ENCODE measurements at regions not wholly inside any gene's neighbourhood (a gene's known extent, or its start where the extent isn't known, plus 50 kb on each side); places are given as distances from the start of the nearest gene placed in this dataset.
A peak's percentile ranks its signal among the peaks of the same experiment; 100 is the strongest.

DNA sequence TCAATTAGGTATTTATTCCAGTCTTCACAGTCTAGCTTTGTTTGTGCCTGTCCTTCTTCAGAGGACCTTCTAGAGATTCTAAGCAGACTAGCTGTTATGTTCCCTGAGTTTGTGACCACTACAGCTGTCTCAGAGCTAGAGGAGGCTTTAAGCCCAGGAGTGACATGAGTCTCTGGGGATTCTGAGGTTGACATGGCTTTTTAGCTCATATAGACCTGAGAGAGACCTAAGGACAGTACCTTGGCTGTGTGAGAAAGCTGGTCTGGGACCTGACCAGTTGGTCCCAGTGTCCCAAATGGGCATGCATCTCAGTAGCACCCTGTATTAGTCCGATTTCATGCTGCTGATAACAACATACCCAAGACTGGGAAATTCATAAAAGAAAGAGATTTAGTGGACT is 330.2 kb downstream of the DIPK2A start:
- Histone ChIP-seq H3K36me3 (no peaks in the 10 kb centered on the region), H3K27me3 (no peaks in the 10 kb centered on the region), H3K9me3 (no peaks in the 10 kb centered on the region), H3K4me3 (no peak overlapping the region), H3K4me1 (no peaks in the 10 kb centered on the region), H3K27ac (no peak overlapping the region)
- FAIRE-seq, result no peak
- WGBS, 2 donors, result 56 to 57% methylated on average over 1 of the region's 1 CpG
- intact Hi-C loops (cut with DNase I), result no loop called here
- DNase-seq, result no peak
- no peak for ATAC-seq
- no peak for TF ChIP-seq CTCF (IDR thresholded peaks at IDR 0.05)

- H3K4me1 ChIP-seq, result no peaks in the 10 kb centered on the region
- no peaks in the 10 kb centered on the region for H3K9me3 ChIP-seq
- DNase-seq (no peak), FAIRE-seq (no peak), ATAC-seq (peak in 1 of 4 donors; percentile 11)
- no peaks in the 10 kb centered on the region for H3K27me3 ChIP-seq
- H3K36me3 ChIP-seq, result no peaks in the 10 kb centered on the region
- H3K27ac ChIP-seq, result no peak overlapping the region
- intact Hi-C loops (cut with DNase I), result no loop called here
- H3K4me3 ChIP-seq, result no peak overlapping the region
- no peak for TF ChIP-seq CTCF (IDR thresholded peaks at IDR 0.05)
- 43 to 57% methylated on average over 3 of the region's 3 CpGs for WGBS, 2 donors
These were observed 336.3 kb downstream of the DIPK2A start for GRCh38 chr3:144307951-144308350.

GRCh38 chr3:144308396-144308795 is 336.8 kb downstream of the DIPK2A start:
- intact Hi-C loops (cut with DNase I), result no loop called here
- no peak for TF ChIP-seq CTCF (IDR thresholded peaks at IDR 0.05)
- Histone ChIP-seq H3K4me1 (no peaks in the 10 kb centered on the region), H3K27ac (no peak overlapping the region), H3K9me3 (no peaks in the 10 kb centered on the region), H3K27me3 (no peaks in the 10 kb centered on the region), H3K4me3 (no peak overlapping the region), H3K36me3 (no peaks in the 10 kb centered on the region)
- FAIRE-seq (no peak), ATAC-seq (no peak), DNase-seq (no peak)
- 39 to 49% methylated on average over 3 of the region's 3 CpGs for WGBS, 2 donors

GRCh38 chr3:144312702-144313101 is 341.1 kb downstream of the DIPK2A start:
- no peak for DNase-seq
- FAIRE-seq, result no peak
- Histone ChIP-seq H3K9me3 (no peaks in the 10 kb centered on the region), H3K27me3 (no peaks in the 10 kb centered on the region), H3K36me3 (no peaks in the 10 kb centered on the region), H3K27ac (no peak overlapping the region), H3K4me1 (no peaks in the 10 kb centered on the region), H3K4me3 (no peak overlapping the region)
- WGBS, 2 donors, result 55 to 75% methylated on average over 3 of the region's 3 CpGs
- ATAC-seq, result no peak
- no peak for TF ChIP-seq CTCF (IDR thresholded peaks at IDR 0.05)
- intact Hi-C loops (cut with DNase I), result no loop called here

- Histone ChIP-seq H3K4me1 (no peaks in the 10 kb centered on the region), H3K4me3 (no peak overlapping the region), H3K27me3 (no peaks in the 10 kb centered on the region), H3K36me3 (no peaks in the 10 kb centered on the region), H3K27ac (no peak overlapping the region), H3K9me3 (no peaks in the 10 kb centered on the region)
- no peak for DNase-seq
- no peak for ATAC-seq
- WGBS, 2 donors, result 81 to 84% methylated on average over 3 of the region's 3 CpGs
- FAIRE-seq, result no peak
- intact Hi-C loops (cut with DNase I), result no loop called here
- TF ChIP-seq CTCF (IDR thresholded peaks at IDR 0.05), result no peak
These were observed 343.3 kb downstream of the DIPK2A start for GRCh38 chr3:144314946-144315345.
